ENCODE measurements at regions not wholly inside any gene's neighbourhood (a gene's known extent, or its start where the extent isn't known, plus 50 kb on each side); places are given as distances from the start of the nearest gene placed in this dataset.
"Not testable (repeated sequence)": the region's sequence is repeated elsewhere in the genome, so short reads cannot be mapped to it uniquely, and the experiment has no call there.

GRCh38 chr12:105598031-105598430, 267.5 kb downstream of the C12orf75 start:
- Mint-ChIP-seq H3K36me3 (no peaks in the 10 kb centered on the region), H3K27me3 (ENCODE audit: low read depth in 3 of 3) (peaks cover 0 to 3% (median 0%) of the 10 kb centered on the region in 3 donors), H3K4me3 (no peak overlapping the region), H3K4me1 (no peaks in the 10 kb centered on the region), H3K9me3 (peaks cover 0 to 5% (median 0%) of the 10 kb centered on the region in 7 donors), H3K27ac (no peak overlapping the region)
- H3K27me3 ChIP-seq (ENCODE audit: control insufficient read depth in 2 of 2, insufficient read depth in 2 of 2, low read length in 2 of 2): no peaks in the 10 kb centered on the region
- H3K4me3 ChIP-seq (replicated peaks in 1 of 3; ENCODE audit: low read depth in 2 of 3, low read length in 3 of 3): no peak overlapping the region
- H3K9me3 ChIP-seq (replicated peaks in 1 of 2; ENCODE audit: control insufficient read depth in 1 of 2, insufficient read depth in 1 of 2, low read length in 2 of 2): no peaks in the 10 kb centered on the region
- H3K79me2 ChIP-seq (ENCODE audit: insufficient read depth, low read length): no peaks in the 10 kb centered on the region
- no peaks in the 10 kb centered on the region for H3K4me1 ChIP-seq (ENCODE audit: control insufficient read depth in 1 of 2, insufficient read depth in 2 of 2, low read length in 2 of 2)
- TF ChIP-seq CTCF (IDR thresholded peaks at IDR 0.05): no peak
- no peak for DNase-seq
- intact Hi-C loops (cut with micrococcal nuclease): no loop called here
- no peak overlapping the region for H3K27ac ChIP-seq (ENCODE audit: low read depth in 1 of 2, low read length in 2 of 2)
- no peak overlapping the region for H3K9ac ChIP-seq (ENCODE audit: insufficient read depth, low read length, poor library complexity, severe bottlenecking)
- no peak overlapping the region for H3K4me2 ChIP-seq (replicated peaks; ENCODE audit: extremely low read depth, low read length, poor library complexity, severe bottlenecking)
- H2AFZ ChIP-seq (ENCODE audit: insufficient read depth, low read depth, low read length, poor library complexity, severe bottlenecking): no peak overlapping the region
- no peaks in the 10 kb centered on the region for H3K36me3 ChIP-seq (replicated peaks in 1 of 2; ENCODE audit: control insufficient read depth in 1 of 2, insufficient read depth in 2 of 2, low read length in 2 of 2)
- no CpG with 5 or more reads among the region's 4 CpGs for WGBS (ENCODE audit: insufficient coverage)
- H4K20me1 ChIP-seq (ENCODE audit: insufficient read depth, low read length): no peaks in the 10 kb centered on the region

- Mint-ChIP-seq H3K27ac (no peak overlapping the region), H3K4me1 (no peaks in the 10 kb centered on the region), H3K36me3 (no peaks in the 10 kb centered on the region), H3K27me3 (ENCODE audit: low read depth in 3 of 3) (peaks cover 0 to 2% (median 0%) of the 10 kb centered on the region in 3 donors), H3K4me3 (no peak overlapping the region), H3K9me3 (peaks cover 0 to 5% (median 4%) of the 10 kb centered on the region in 7 donors)
- H3K9me3 ChIP-seq (replicated peaks in 1 of 2; ENCODE audit: control insufficient read depth in 1 of 2, insufficient read depth in 1 of 2, low read length in 2 of 2): no peaks in the 10 kb centered on the region
- no peak overlapping the region for H3K4me2 ChIP-seq (replicated peaks; ENCODE audit: extremely low read depth, low read length, poor library complexity, severe bottlenecking)
- no peak overlapping the region for H3K27ac ChIP-seq (ENCODE audit: low read depth in 1 of 2, low read length in 2 of 2)
- no peaks in the 10 kb centered on the region for H3K36me3 ChIP-seq (replicated peaks in 1 of 2; ENCODE audit: control insufficient read depth in 1 of 2, insufficient read depth in 2 of 2, low read length in 2 of 2)
- TF ChIP-seq CTCF (IDR thresholded peaks at IDR 0.05): no peak
- H3K27me3 ChIP-seq (ENCODE audit: control insufficient read depth in 2 of 2, insufficient read depth in 2 of 2, low read length in 2 of 2): no peaks in the 10 kb centered on the region
- no peak for DNase-seq
- H3K79me2 ChIP-seq (ENCODE audit: insufficient read depth, low read length): no peaks in the 10 kb centered on the region
- WGBS (ENCODE audit: insufficient coverage): 54% methylated on average over 1 of the region's 2 CpGs
- H4K20me1 ChIP-seq (ENCODE audit: insufficient read depth, low read length): no peaks in the 10 kb centered on the region
- intact Hi-C loops (cut with micrococcal nuclease): no loop called here
- no peaks in the 10 kb centered on the region for H3K4me1 ChIP-seq (ENCODE audit: control insufficient read depth in 1 of 2, insufficient read depth in 2 of 2, low read length in 2 of 2)
- no peak overlapping the region for H3K9ac ChIP-seq (ENCODE audit: insufficient read depth, low read length, poor library complexity, severe bottlenecking)
- no peak overlapping the region for H2AFZ ChIP-seq (ENCODE audit: insufficient read depth, low read depth, low read length, poor library complexity, severe bottlenecking)
- no peak overlapping the region for H3K4me3 ChIP-seq (replicated peaks in 1 of 3; ENCODE audit: low read depth in 2 of 3, low read length in 3 of 3)
Observed at GRCh38 chr12:105600911-105601545, 270.5 kb downstream of the C12orf75 start.

GRCh38 chr12:105602312-105602711, 271.8 kb downstream of the C12orf75 start:
- H3K9ac ChIP-seq (ENCODE audit: insufficient read depth, low read length, poor library complexity, severe bottlenecking); H3K27me3 ChIP-seq (ENCODE audit: control insufficient read depth in 2 of 2, insufficient read depth in 2 of 2, low read length in 2 of 2); H3K4me1 ChIP-seq (ENCODE audit: control insufficient read depth in 1 of 2, insufficient read depth in 2 of 2, low read length in 2 of 2); H3K4me3 Mint-ChIP-seq; H3K79me2 ChIP-seq (ENCODE audit: insufficient read depth, low read length); H3K4me1 Mint-ChIP-seq; H3K9me3 ChIP-seq (replicated peaks in 1 of 2; ENCODE audit: control insufficient read depth in 1 of 2, insufficient read depth in 1 of 2, low read length in 2 of 2); H3K27ac ChIP-seq (ENCODE audit: low read depth in 1 of 2, low read length in 2 of 2); intact Hi-C loops (cut with micrococcal nuclease); H3K36me3 ChIP-seq (replicated peaks in 1 of 2; ENCODE audit: control insufficient read depth in 1 of 2, insufficient read depth in 2 of 2, low read length in 2 of 2); H3K9me3 Mint-ChIP-seq; DNase-seq; H3K36me3 Mint-ChIP-seq; H3K4me3 ChIP-seq (replicated peaks in 1 of 3; ENCODE audit: low read depth in 2 of 3, low read length in 3 of 3); H2AFZ ChIP-seq (ENCODE audit: insufficient read depth, low read depth, low read length, poor library complexity, severe bottlenecking); H4K20me1 ChIP-seq (ENCODE audit: insufficient read depth, low read length); H3K27me3 Mint-ChIP-seq (ENCODE audit: low read depth in 3 of 3); H3K4me2 ChIP-seq (replicated peaks; ENCODE audit: extremely low read depth, low read length, poor library complexity, severe bottlenecking): not testable (repeated sequence)
- no CpG with 5 or more reads among the region's 5 CpGs for WGBS (ENCODE audit: insufficient coverage)
- peak overlapping the region in 1 of 7 donors; percentile 35 for H3K27ac Mint-ChIP-seq
